Glomerular visceral epithelial cell (primary cell): ENCODE measurements at regions not wholly inside any gene's neighbourhood (a gene's known extent, or its start where the extent isn't known, plus 50 kb on each side); places are given as distances from the start of the nearest gene placed in this dataset.

Experiments used
- DNase-seq: peaks from one replicate; pipeline ENCODE4 v3.0.0-alpha.2; 2016; ENCODE audit errors: extremely low spot score

GRCh38 chr5:142434322-142434612, 109.4 kb upstream of the SPRY4 start:
- DNase-seq: no peak

GRCh38 chr5:142433526-142434321, 108.9 kb upstream of the SPRY4 start:
- peak; percentile 24 for DNase-seq

GRCh38 chr5:142432961-142433360, 108.1 kb upstream of the SPRY4 start:
- DNase-seq: no peak

GRCh38 chr5:142432369-142432863, 107.6 kb upstream of the SPRY4 start:
- no peak for DNase-seq

- no peak for DNase-seq
Observed at GRCh38 chr5:142428773-142429473, 104.1 kb upstream of the SPRY4 start.

- DNase-seq: no peak
Observed at GRCh38 chr5:142428036-142428772, 103.4 kb upstream of the SPRY4 start.

- DNase-seq: no peak
Observed at GRCh38 chr5:142427529-142427928, 102.7 kb upstream of the SPRY4 start.

GRCh38 chr5:142427015-142427364, 102.2 kb upstream of the SPRY4 start:
- DNase-seq: no peak

GRCh38 chr5:142426129-142427014, 101.6 kb upstream of the SPRY4 start:
- no peak for DNase-seq

GRCh38 chr5:142425286-142426065, 100.7 kb upstream of the SPRY4 start:
- no peak for DNase-seq

GRCh38 chr5:142422429-142422828, 97.6 kb upstream of the SPRY4 start:
- DNase-seq: peak; percentile 38

GRCh38 chr5:142421621-142422397, 97.0 kb upstream of the SPRY4 start:
- DNase-seq: no peak

GRCh38 chr5:142421228-142421617, 96.4 kb upstream of the SPRY4 start:
- DNase-seq: no peak

GRCh38 chr5:142420561-142421227, 95.9 kb upstream of the SPRY4 start:
- peak; percentile 21 for DNase-seq

- no peak for DNase-seq
Observed at GRCh38 chr5:142412581-142412980, 87.8 kb upstream of the SPRY4 start.

GRCh38 chr5:142411656-142412425, 87.0 kb upstream of the SPRY4 start:
- DNase-seq: no peak

- DNase-seq: no peak
Observed at GRCh38 chr5:142411103-142411502, 86.3 kb upstream of the SPRY4 start.

GRCh38 chr5:142408981-142409481, 84.2 kb upstream of the SPRY4 start:
- no peak for DNase-seq

- no peak for DNase-seq
Observed at GRCh38 chr5:142408536-142408935, 83.7 kb upstream of the SPRY4 start.
